ENCODE measurements at regions not wholly inside any gene's neighbourhood (a gene's known extent, or its start where the extent isn't known, plus 50 kb on each side); places are given as distances from the start of the nearest gene placed in this dataset.

GRCh38 chr2:236977852-236978398, 107.8 kb upstream of the COPS8 start:
- peaks cover 62% of the 10 kb centered on the region for H3K4me1 ChIP-seq (ENCODE audit: insufficient read depth, low read length)
- whole genome bisulfite sequencing (ENCODE audit: low lambda C conversion rate): 67% methylated on average over 7 of the region's 7 CpGs
- in situ Hi-C loops (cut with HindIII; ENCODE audit: extremely low pct_ligation_motif_present, low pct_unique_long_range_greater_than_20kb) (no loop called here), intact Hi-C loops (cut with micrococcal nuclease; ENCODE audit: unreplicated experiment) (no loop called here)
- H2AFZ ChIP-seq (ENCODE audit: low read length): no peak overlapping the region
- H3K27me3 ChIP-seq (ENCODE audit: control insufficient read depth in 1 of 2, insufficient read depth in 2 of 2, low read length in 2 of 2): peaks cover 0 to 6% of the 10 kb centered on the region in 2 experiments; a peak in 2 of 5 replicates
- H3K4me3 ChIP-seq (replicated peaks in 1 of 3; ENCODE audit: insufficient read depth in 1 of 3, low read depth in 2 of 3, low read length in 3 of 3): no peak overlapping the region
- no peaks in the 10 kb centered on the region for H3K9me3 ChIP-seq (ENCODE audit: low read length)
- no peaks in the 10 kb centered on the region for H3K36me3 ChIP-seq (replicated peaks in 1 of 2; ENCODE audit: control insufficient read depth in 1 of 2, insufficient read depth in 2 of 2, low read length in 2 of 2)
- no peak overlapping the region for H3K27ac ChIP-seq (ENCODE audit: extremely low read length, insufficient read depth, low read length)
- no peaks in the 10 kb centered on the region for H3K79me2 ChIP-seq (ENCODE audit: insufficient read depth, low read length)
- DNase-seq (ENCODE audit: low spot score) (no peak), FAIRE-seq (no peak), ATAC-seq (no peak)
- POLR2A ChIA-PET: no interaction called here
- CTCF ChIA-PET (ENCODE audit: low intra/inter-chr PET ratio, low total read pairs): no interaction called here
- BruUV-seq (replicated peaks): no TSS peak
- no peak overlapping the region for H3K4me2 ChIP-seq (ENCODE audit: low read depth, low read length)
- no peak for TF ChIP-seq ZNF224 (CRISPR knock-in tag; IDR thresholded peaks at IDR 0.05)
- TF ChIP-seq DZIP1 (CRISPR knock-in tag; IDR thresholded peaks at IDR 0.05): no peak
- TF ChIP-seq ZNF34 (CRISPR knock-in tag; IDR thresholded peaks at IDR 0.05; ENCODE audit: borderline replicate concordance): no peak
- TF ChIP-seq CERS6 (CRISPR knock-in tag; IDR thresholded peaks at IDR 0.05): no peak
- TF ChIP-seq ZBTB4 (CRISPR knock-in tag; IDR thresholded peaks at IDR 0.05; ENCODE audit: borderline replicate concordance): no peak
- H3K9ac ChIP-seq (ENCODE audit: insufficient read depth, low read depth, low read length): no peak overlapping the region
- H4K20me1 ChIP-seq (ENCODE audit: insufficient read depth, low read length): no peaks in the 10 kb centered on the region

Measured in HepG2 (cell line).